H1 (cell line): ENCODE measurements at regions not wholly inside any gene's neighbourhood (a gene's known extent, or its start where the extent isn't known, plus 50 kb on each side); places are given as distances from the start of the nearest gene placed in this dataset.
A peak's percentile ranks its signal among the peaks of the same experiment; 100 is the strongest.

ENCODE experiments used
- CTCF ChIA-PET: fragments of 300-600 bp; sonication (Branson Sonifier 250); formaldehyde crosslinking; loops from one replicate; lab custom pipeline; 2021; ENCODE audit not compliant: partially characterized antibody; lab: Charles Lee
- POLR2A ChIA-PET: fragments of 300-600 bp; sonication (Branson Sonifier 250); formaldehyde crosslinking; loops from one replicate; lab custom pipeline; 2021; ENCODE audit warnings: inconsistent platforms; ENCODE audit not compliant: partially characterized antibody; lab: Charles Lee
- DNase-seq, 2 experiments: peaks; one replicate each; pipeline versions ENCODE4 v3.0.0 to v3.0.0-alpha.2; 2010 to 2022; ENCODE audit warnings: low spot score in 2 of 2, low read depth in 1 of 2, mixed read lengths in 1 of 2
- FAIRE-seq: peaks from 2 replicates; lab custom pipeline; 2011; peaks lifted over from hg19 to GRCh38; lab: Jason Lieb, UNC
- H2AFZ ChIP-seq: 2 replicates; pipeline ENCODE4 v1.8.1; 2012; ENCODE audit warnings: low read length, inconsistent platforms
- H2AK5ac ChIP-seq: 2 replicates; pipeline ENCODE4 v1.6.1; 2013; ENCODE audit warnings: low read depth, low read length
- H2BK120ac ChIP-seq: replicated peaks from 2 replicates; pipeline ENCODE3; 2013; ENCODE audit warnings: low read depth, low read length, inconsistent platforms
- H2BK12ac ChIP-seq: 2 replicates; pipeline ENCODE4 v1.6.1; 2013; ENCODE audit warnings: low read depth, low read length
- H2BK15ac ChIP-seq: 2 replicates; pipeline ENCODE4 v1.6.1; 2013; ENCODE audit warnings: low read length
- H2BK20ac ChIP-seq: 2 replicates; pipeline ENCODE4 v1.6.1; 2013; ENCODE audit warnings: low read length
- H2BK5ac ChIP-seq: 2 replicates; pipeline ENCODE4 v1.6.1; 2013; ENCODE audit warnings: low read depth, low read length
- H3K14ac ChIP-seq: 2 replicates; pipeline ENCODE4 v1.6.1; 2013; ENCODE audit warnings: inconsistent platforms; ENCODE audit not compliant: insufficient read length
- H3K18ac ChIP-seq: 2 replicates; pipeline ENCODE4 v1.6.1; 2013; ENCODE audit warnings: low read length; ENCODE audit errors: extremely low read depth
- H3K23ac ChIP-seq: 2 replicates; pipeline ENCODE4 v1.6.1; 2013; ENCODE audit warnings: inconsistent platforms; ENCODE audit not compliant: insufficient read length
- H3K23me2 ChIP-seq: 2 replicates; pipeline ENCODE4 v1.6.1; 2013; ENCODE audit warnings: low read depth, low read length
- H3K27ac ChIP-seq: 2 replicates; pipeline ENCODE4 v1.6.1; 2011; ENCODE audit warnings: low read depth, low read length, inconsistent platforms
- H3K27me3 ChIP-seq, 4 experiments: replicated peaks in 1 of 4; 1 replicate in 1 of 4; 2 replicates in 3 of 4; pipeline versions ENCODE4 v1.6.1 to v1.8.1; 2011 to 2013; ENCODE audit warnings: low read length in 3 of 4, mild to moderate bottlenecking in 3 of 4, inconsistent platforms in 2 of 4, mixed read lengths in 2 of 4, moderate library complexity in 1 of 4; ENCODE audit not compliant: control insufficient read depth in 3 of 4, insufficient read depth in 3 of 4; ENCODE audit errors: extremely low read depth in 1 of 4
- H3K36me3 ChIP-seq, 4 experiments: 2 replicates each; pipeline versions ENCODE4 v1.6.1 to v1.8.1; 2011 to 2013; ENCODE audit warnings: mild to moderate bottlenecking in 4 of 4, low read length in 3 of 4, moderate library complexity in 2 of 4, control low read depth in 1 of 4, inconsistent platforms in 1 of 4; ENCODE audit not compliant: insufficient read depth in 4 of 4, control insufficient read depth in 2 of 4
- H3K4ac ChIP-seq: replicated peaks from 2 replicates; pipeline ENCODE3; 2013; ENCODE audit warnings: low read length, low read depth, mixed read lengths, inconsistent platforms; ENCODE audit not compliant: insufficient read length
- H3K4me1 ChIP-seq, 4 experiments: replicated peaks in 1 of 4; 1 replicate in 1 of 4; 2 replicates in 3 of 4; pipeline versions ENCODE4 v1.6.1 to v1.8.1; 2011 to 2013; ENCODE audit warnings: low read length in 3 of 4, inconsistent platforms in 2 of 4, mixed read lengths in 1 of 4; ENCODE audit not compliant: insufficient read depth in 4 of 4, control insufficient read depth in 3 of 4
- H3K4me2 ChIP-seq, 2 experiments: 2 replicates each; pipeline versions ENCODE4 v1.6.1 to v1.8.1; 2011 to 2013; ENCODE audit warnings: low read depth in 2 of 2, low read length in 2 of 2, control low read depth in 1 of 2, inconsistent platforms in 1 of 2, mild to moderate bottlenecking in 1 of 2; ENCODE audit not compliant: insufficient read depth in 1 of 2
- H3K4me3 ChIP-seq, 4 experiments: fragments of 200-600, 300-600 bp in 1 of 4; sonication (generic), shearing (Covaris generic), sonication (Bioruptor Twin) in 1 of 4; 2 replicates each; pipeline versions ENCODE4 v1.5.1 to v1.8.1; 2011 to 2016; ENCODE audit warnings: low read length in 4 of 4, low read depth in 3 of 4, control low read depth in 2 of 4, inconsistent platforms in 2 of 4, mild to moderate bottlenecking in 2 of 4, mixed read lengths in 1 of 4, moderate library complexity in 1 of 4; ENCODE audit not compliant: insufficient read depth in 2 of 4; ENCODE audit errors: extremely low read depth in 1 of 4
- H3K56ac ChIP-seq: replicated peaks from 2 replicates; pipeline ENCODE3; 2013; ENCODE audit warnings: low read depth, mild to moderate bottlenecking, mixed read lengths, low read length, inconsistent platforms; ENCODE audit not compliant: insufficient read length
- H3K79me1 ChIP-seq: 2 replicates; pipeline ENCODE4 v1.6.1; 2013; ENCODE audit warnings: low read depth, low read length, control low read depth
- H3K79me2 ChIP-seq, 2 experiments: 2 replicates each; pipeline versions ENCODE4 v1.6.1 to v1.8.1; 2012 to 2013; ENCODE audit warnings: low read length in 2 of 2, mild to moderate bottlenecking in 2 of 2, inconsistent platforms in 1 of 2; ENCODE audit not compliant: insufficient read depth in 2 of 2, control insufficient read depth in 1 of 2
- H3K9ac ChIP-seq, 4 experiments: replicated peaks in 1 of 4; 1 replicate in 1 of 4; 2 replicates in 3 of 4; pipeline versions ENCODE4 v1.6.1 to v1.8.1; 2011 to 2013; ENCODE audit warnings: low read depth in 3 of 4, low read length in 3 of 4, control low read depth in 2 of 4, mild to moderate bottlenecking in 2 of 4, moderate library complexity in 2 of 4, inconsistent platforms in 1 of 4; ENCODE audit errors: extremely low read depth in 1 of 4
- H3K9me3 ChIP-seq, 2 experiments: 2 replicates each; pipeline versions ENCODE4 v1.6.1 to v1.8.1; 2012 to 2013; ENCODE audit warnings: mild to moderate bottlenecking in 2 of 2, moderate library complexity in 2 of 2, control low read depth in 1 of 2, inconsistent platforms in 1 of 2, low read depth in 1 of 2, low read length in 1 of 2, mixed read lengths in 1 of 2; ENCODE audit not compliant: insufficient read depth in 2 of 2
- H4K20me1 ChIP-seq, 2 experiments: replicated peaks in 1 of 2; 2 replicates each; pipeline versions ENCODE3 to v1.8.1; 2011 to 2013; ENCODE audit warnings: inconsistent platforms in 2 of 2, low read length in 2 of 2, mild to moderate bottlenecking in 1 of 2; ENCODE audit not compliant: insufficient read depth in 2 of 2, control insufficient read depth in 1 of 2
- H4K5ac ChIP-seq: 2 replicates; pipeline ENCODE4 v1.6.1; 2013; ENCODE audit warnings: low read length, low read depth, mixed read lengths, inconsistent platforms; ENCODE audit not compliant: insufficient read length
- H4K8ac ChIP-seq: 2 replicates; pipeline ENCODE4 v1.8.0; 2013; ENCODE audit warnings: mild to moderate bottlenecking, moderate library complexity, low read length, inconsistent platforms; ENCODE audit not compliant: insufficient read depth; ENCODE audit errors: extremely low read depth
- H4K91ac ChIP-seq: replicated peaks from 2 replicates; pipeline ENCODE3; 2013; ENCODE audit warnings: low read length, mixed read lengths, inconsistent platforms; ENCODE audit not compliant: insufficient read length
- ASH2L ChIP-seq: fragments of 200-600, 300-600 bp; sonication (generic); IDR thresholded peaks from one replicate; pipeline ENCODE4 v1.7.1; 2017; ENCODE audit warnings: low read length
- CBX5 ChIP-seq: fragments of 300-800, 300-1000 bp; sonication (generic); IDR thresholded peaks from 2 replicates; pipeline ENCODE4 v1.7.1; 2016; ENCODE audit warnings: antibody characterized with exemption, low read length, low read depth
- E2F6 ChIP-seq: IDR thresholded peaks from 2 replicates; pipeline ENCODE4 v1.6.1; 2012; ENCODE audit warnings: inconsistent platforms
- EGR1 ChIP-seq: IDR thresholded peaks from 2 replicates; pipeline ENCODE4 v1.6.1; 2011; ENCODE audit warnings: low read depth, low read length, borderline replicate concordance
- GABPA ChIP-seq: IDR thresholded peaks from 2 replicates; pipeline ENCODE4 v1.6.1; 2011; ENCODE audit warnings: mild to moderate bottlenecking, low read length, moderate library complexity, borderline replicate concordance; ENCODE audit not compliant: insufficient read depth
- HDAC6 ChIP-seq: IDR thresholded peaks from one replicate; pipeline ENCODE4 v1.7.1; 2012; ENCODE audit warnings: low read depth, mild to moderate bottlenecking, inconsistent platforms, low read length, moderate library complexity
- KDM1A ChIP-seq: fragments of 200-600, 300-600 bp; sonication (generic); IDR thresholded peaks from 2 replicates; pipeline ENCODE4 v1.7.1; 2016; ENCODE audit warnings: mild to moderate bottlenecking, low read length, borderline replicate concordance
- KDM4A ChIP-seq: IDR thresholded peaks from one replicate; pipeline ENCODE4 v1.7.1; 2012; ENCODE audit warnings: low read depth, mild to moderate bottlenecking, moderate library complexity, low read length, inconsistent platforms; ENCODE audit not compliant: severe bottlenecking
- SP2 ChIP-seq: IDR thresholded peaks from 2 replicates; pipeline ENCODE4 v1.6.1; 2012; ENCODE audit warnings: mild to moderate bottlenecking, low read length, inconsistent platforms
- TBP ChIP-seq: IDR thresholded peaks from 2 replicates; pipeline ENCODE4 v1.6.1; 2011; ENCODE audit warnings: low read depth, low read length, improper control_type of control experiment
- USF2 ChIP-seq: IDR thresholded peaks from 2 replicates; pipeline ENCODE4 v1.6.1; 2011; ENCODE audit warnings: low read length, improper control_type of control experiment
- YY1 ChIP-seq: IDR thresholded peaks from 2 replicates; pipeline ENCODE4 v1.6.1; 2011; ENCODE audit warnings: low read depth, mild to moderate bottlenecking, low read length
- WGBS, 2 experiments: shearing (Covaris generic) in 1 of 2; methylation state at CpG; one replicate each; pipeline versions ENCODE4 v1.1.6 to v1.1.7; 2013 to 2015; ENCODE audit warnings: low lambda C conversion rate in 2 of 2, mixed read lengths in 2 of 2, inconsistent platforms in 1 of 2, low coverage in 1 of 2, missing lambda C conversion rate in 1 of 2; ENCODE audit not compliant: insufficient replicate concordance in 2 of 2, insufficient coverage in 1 of 2, insufficient read length in 1 of 2; ENCODE audit errors: extremely low coverage in 1 of 2, missing lambda C conversion rate in 1 of 2; 5-methylcytosine and 5-hydroxymethylcytosine counted together

GRCh38 chr14:101402936-101403660, 158.2 kb upstream of the DIO3 start:
- H3K9ac ChIP-seq = no peak overlapping the region
- H3K23me2 ChIP-seq = no peaks in the 10 kb centered on the region
- no peak overlapping the region for H3K4ac ChIP-seq
- no peak overlapping the region for H4K91ac ChIP-seq
- no peaks in the 10 kb centered on the region for H3K36me3 ChIP-seq
- no peaks in the 10 kb centered on the region for H3K9me3 ChIP-seq
- no peaks in the 10 kb centered on the region for H3K79me1 ChIP-seq
- no peaks in the 10 kb centered on the region; a peak in 1 of 7 replicates for H3K4me1 ChIP-seq
- 76% methylated on average over 23 of the region's 23 CpGs; no CpG with 5 or more reads in 1 of the 2 experiments for WGBS, 2 experiments
- H2AK5ac ChIP-seq = no peak overlapping the region
- no peak overlapping the region for H3K27ac ChIP-seq
- peaks cover 0 to 2% (median 0%) of the 10 kb centered on the region in 4 experiments; a peak in 1 of 7 replicates for H3K27me3 ChIP-seq
- no peak overlapping the region for H2BK12ac ChIP-seq
- H2AFZ ChIP-seq = no peak overlapping the region
- no peak overlapping the region for H3K14ac ChIP-seq
- H4K8ac ChIP-seq = peak overlapping the region; percentile 38; the same call in 1 of the 2 replicates
- no peak overlapping the region for H3K4me3 ChIP-seq
- no peaks in the 10 kb centered on the region for H3K79me2 ChIP-seq
- H3K4me2 ChIP-seq = no peak overlapping the region
- FAIRE-seq = no peak
- no peak overlapping the region for H2BK20ac ChIP-seq
- H2BK15ac ChIP-seq = no peak overlapping the region
- H4K5ac ChIP-seq = no peak overlapping the region
- no peak for DNase-seq
- H3K56ac ChIP-seq = no peak overlapping the region
- H2BK120ac ChIP-seq = no peak overlapping the region
- no peak overlapping the region for H3K18ac ChIP-seq
- H3K23ac ChIP-seq = no peak overlapping the region
- H4K20me1 ChIP-seq = no peaks in the 10 kb centered on the region
- ChIA-PET CTCF (interaction anchor here (1.2 kb wide), 1 partner anchor 85 kb away, joined by 3 read pairs; no protein-coding TSS in a partner anchor), POLR2A (no interaction called here)
- H2BK5ac ChIP-seq = no peak overlapping the region
- no peak for TF ChIP-seq KDM4A
- no peak for TF ChIP-seq CBX5
- TF ChIP-seq YY1 = no peak
- TF ChIP-seq GABPA = no peak
- TF ChIP-seq E2F6 = no peak
- no peak for TF ChIP-seq SP2
- no peak for TF ChIP-seq HDAC6
- TF ChIP-seq USF2 = no peak
- TF ChIP-seq KDM1A = no peak
- no peak for TF ChIP-seq EGR1
- TF ChIP-seq TBP = no peak
- TF ChIP-seq ASH2L = no peak
